ENCODE measurements at regions not wholly inside any gene's neighbourhood (a gene's known extent, or its start where the extent isn't known, plus 50 kb on each side); places are given as distances from the start of the nearest gene placed in this dataset.

- ATAC-seq (ENCODE audit: low read depth) (no peak), DNase-seq (no peak)
- no peaks in the 10 kb centered on the region for H3K27me3 Mint-ChIP-seq
- H3K4me1 Mint-ChIP-seq = no peaks in the 10 kb centered on the region
- no peak overlapping the region for H3K27ac Mint-ChIP-seq
- H3K9me3 Mint-ChIP-seq = no peaks in the 10 kb centered on the region
- H3K4me3 Mint-ChIP-seq = no peak overlapping the region
- POLR2A ChIA-PET = no interaction called here
- H3K36me3 Mint-ChIP-seq = no peaks in the 10 kb centered on the region
Measured at GRCh38 chr18:66838340-66838987, 234.6 kb upstream of the CDH19 start.

DNA sequence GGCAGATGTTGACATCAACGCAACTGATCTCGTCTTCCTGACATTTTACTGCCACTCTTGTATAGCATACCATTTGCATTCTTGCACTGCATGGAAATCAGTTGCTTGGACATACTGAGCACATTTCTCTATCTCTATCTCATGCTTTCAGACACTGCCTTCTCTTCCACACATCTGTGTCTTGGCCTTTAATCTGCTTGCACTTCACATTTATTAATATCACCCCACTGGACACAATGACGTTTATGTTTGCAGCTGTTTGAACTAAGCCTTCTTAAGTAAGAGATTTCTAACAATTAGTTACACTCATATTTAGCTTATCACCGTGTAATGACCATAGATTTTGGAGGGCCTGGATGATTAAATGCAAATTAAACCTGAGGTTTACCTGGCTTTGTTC, 229.8 kb upstream of the CDH19 start:
- POLR2A ChIA-PET = no interaction called here
- H3K9me3 Mint-ChIP-seq = peaks cover 2% of the 10 kb centered on the region
- H3K27me3 Mint-ChIP-seq = no peaks in the 10 kb centered on the region
- no peaks in the 10 kb centered on the region for H3K4me1 Mint-ChIP-seq
- H3K4me3 Mint-ChIP-seq = no peak overlapping the region
- DNase-seq (no peak), ATAC-seq (ENCODE audit: low read depth) (no peak)
- no peaks in the 10 kb centered on the region for H3K36me3 Mint-ChIP-seq
- H3K27ac Mint-ChIP-seq = no peak overlapping the region

GRCh38 chr18:66826211-66826610, 222.3 kb upstream of the CDH19 start:
- DNase-seq (no peak), ATAC-seq (ENCODE audit: low read depth) (no peak)
- H3K36me3 Mint-ChIP-seq = no peaks in the 10 kb centered on the region
- H3K9me3 Mint-ChIP-seq = peaks cover 3% of the 10 kb centered on the region
- no peak overlapping the region for H3K4me3 Mint-ChIP-seq
- H3K27me3 Mint-ChIP-seq = no peaks in the 10 kb centered on the region
- no peaks in the 10 kb centered on the region for H3K4me1 Mint-ChIP-seq
- POLR2A ChIA-PET = no interaction called here
- H3K27ac Mint-ChIP-seq = no peak overlapping the region

GRCh38 chr18:66825347-66825746, 221.5 kb upstream of the CDH19 start:
- ATAC-seq (ENCODE audit: low read depth) (no peak), DNase-seq (no peak)
- POLR2A ChIA-PET = no interaction called here
- Mint-ChIP-seq H3K9me3 (peaks cover 1% of the 10 kb centered on the region), H3K4me3 (no peak overlapping the region), H3K27ac (no peak overlapping the region), H3K36me3 (no peaks in the 10 kb centered on the region), H3K27me3 (no peaks in the 10 kb centered on the region), H3K4me1 (no peaks in the 10 kb centered on the region)

- Mint-ChIP-seq H3K27me3 (no peaks in the 10 kb centered on the region), H3K4me1 (no peaks in the 10 kb centered on the region), H3K4me3 (no peak overlapping the region), H3K27ac (no peak overlapping the region), H3K9me3 (no peaks in the 10 kb centered on the region), H3K36me3 (no peaks in the 10 kb centered on the region)
- DNase-seq (no peak), ATAC-seq (ENCODE audit: low read depth) (no peak)
- POLR2A ChIA-PET = no interaction called here
Measured at GRCh38 chr18:66819235-66819634, 215.3 kb upstream of the CDH19 start.

GRCh38 chr18:66813138-66813537, 209.2 kb upstream of the CDH19 start:
- POLR2A ChIA-PET = no interaction called here
- H3K27ac Mint-ChIP-seq = no peak overlapping the region
- no peaks in the 10 kb centered on the region for H3K4me1 Mint-ChIP-seq
- no peak overlapping the region for H3K4me3 Mint-ChIP-seq
- DNase-seq (no peak), ATAC-seq (ENCODE audit: low read depth) (no peak)
- no peaks in the 10 kb centered on the region for H3K36me3 Mint-ChIP-seq
- no peaks in the 10 kb centered on the region for H3K9me3 Mint-ChIP-seq
- no peaks in the 10 kb centered on the region for H3K27me3 Mint-ChIP-seq

DNA sequence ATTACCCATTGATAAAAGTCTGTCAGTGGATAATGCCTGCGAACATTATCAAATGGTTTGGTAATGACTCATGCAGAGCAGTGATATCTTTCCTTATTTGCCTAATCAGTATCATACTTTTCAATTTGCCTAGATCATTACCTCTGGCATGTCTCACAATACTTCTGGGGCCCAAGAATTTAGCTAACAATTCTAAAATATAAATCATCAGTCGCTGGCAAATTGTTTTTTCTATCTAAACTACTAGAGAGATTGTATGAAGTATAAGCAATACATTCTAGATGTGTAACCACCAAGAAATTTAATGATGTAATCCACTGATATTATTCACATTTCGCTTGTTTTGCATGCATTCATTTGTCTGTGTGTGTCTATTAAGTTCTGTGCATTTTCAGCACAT, 191.2 kb upstream of the CDH19 start:
- no peaks in the 10 kb centered on the region for H3K36me3 Mint-ChIP-seq
- ATAC-seq (ENCODE audit: low read depth) (no peak), DNase-seq (no peak)
- no peaks in the 10 kb centered on the region for H3K4me1 Mint-ChIP-seq
- POLR2A ChIA-PET = no interaction called here
- no peak overlapping the region for H3K4me3 Mint-ChIP-seq
- no peak overlapping the region for H3K27ac Mint-ChIP-seq
- no peaks in the 10 kb centered on the region for H3K9me3 Mint-ChIP-seq
- H3K27me3 Mint-ChIP-seq = no peaks in the 10 kb centered on the region

DNA sequence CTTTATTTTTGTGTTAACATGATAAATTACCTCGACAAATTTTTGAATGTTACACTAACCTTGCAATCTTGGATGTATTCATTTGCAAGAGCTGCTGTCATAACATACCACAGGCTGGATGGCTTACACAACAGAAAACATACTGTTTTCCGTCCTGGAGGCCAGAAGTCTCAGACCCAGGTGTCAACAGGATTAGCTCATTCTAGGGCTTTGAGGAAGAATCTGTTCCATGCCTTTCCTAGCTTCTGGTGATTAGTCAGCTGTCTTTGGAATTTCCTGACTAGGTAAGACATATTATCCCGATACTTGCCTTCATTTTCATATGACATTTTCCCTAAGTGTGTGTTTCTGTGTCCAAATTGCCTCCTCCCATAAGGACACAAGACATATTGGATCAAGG, 188.6 kb upstream of the CDH19 start:
- POLR2A ChIA-PET = no interaction called here

DNA sequence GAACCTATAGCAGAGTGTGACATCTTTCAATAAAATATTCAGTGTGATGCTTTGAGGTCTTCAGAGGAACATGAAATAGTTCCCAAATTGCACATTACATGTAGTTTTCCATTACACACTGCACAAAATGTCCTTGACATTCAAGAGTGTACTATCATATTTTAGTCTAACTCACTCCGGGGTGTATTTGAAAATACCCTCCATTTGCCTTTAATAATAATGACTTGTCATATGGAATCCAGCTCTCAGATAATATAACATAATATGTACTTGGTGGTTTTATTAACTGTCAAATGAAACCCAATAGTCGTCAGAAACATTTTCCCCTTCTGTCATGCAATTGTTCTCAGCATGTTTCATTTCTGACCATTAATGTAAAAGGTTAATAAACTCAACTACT, 176.7 kb upstream of the CDH19 start:
- Mint-ChIP-seq H3K27ac (no peak overlapping the region), H3K9me3 (no peaks in the 10 kb centered on the region), H3K27me3 (no peaks in the 10 kb centered on the region), H3K36me3 (no peaks in the 10 kb centered on the region), H3K4me3 (no peak overlapping the region), H3K4me1 (no peaks in the 10 kb centered on the region)
- ATAC-seq (ENCODE audit: low read depth) (no peak), DNase-seq (no peak)
- POLR2A ChIA-PET = no interaction called here

More for the DNA sequence above, 188.6 kb upstream of the CDH19 start:
- Mint-ChIP-seq H3K27ac (no peak overlapping the region), H3K4me3 (no peak overlapping the region), H3K36me3 (no peaks in the 10 kb centered on the region), H3K4me1 (no peaks in the 10 kb centered on the region), H3K9me3 (peaks cover 2% of the 10 kb centered on the region), H3K27me3 (no peaks in the 10 kb centered on the region)
- ATAC-seq (ENCODE audit: low read depth) (no peak), DNase-seq (no peak)

- H3K4me3 Mint-ChIP-seq = no peak overlapping the region
- DNase-seq = no peak
Measured at GRCh38 chr18:66778048-66778447, 174.2 kb upstream of the CDH19 start.

DNA sequence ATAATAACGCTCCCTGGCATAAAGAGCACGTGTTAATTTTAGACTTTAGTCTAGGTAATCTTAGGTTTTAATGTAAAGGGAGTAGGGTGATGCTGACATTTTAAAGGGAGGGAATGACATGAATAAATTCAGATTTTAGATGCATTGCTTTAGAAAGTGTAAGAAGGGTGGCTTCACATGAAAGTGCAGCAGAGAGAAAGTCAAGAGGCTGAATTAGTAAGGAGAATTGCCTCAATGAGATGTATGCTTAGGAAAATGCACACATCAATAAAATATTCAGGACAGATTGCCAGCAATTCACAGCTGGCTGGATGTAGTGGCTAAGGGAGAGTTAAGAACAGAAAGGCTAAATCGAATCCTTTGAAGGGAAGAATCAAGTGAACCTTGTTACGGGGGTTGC, 165.5 kb upstream of the CDH19 start:
- H3K36me3 Mint-ChIP-seq = no peaks in the 10 kb centered on the region
- H3K27me3 Mint-ChIP-seq = no peaks in the 10 kb centered on the region
- H3K9me3 Mint-ChIP-seq = no peaks in the 10 kb centered on the region
- no peak for DNase-seq
- ATAC-seq (ENCODE audit: low read depth) = no peak
- no peak overlapping the region for H3K4me3 Mint-ChIP-seq
- POLR2A ChIA-PET = no interaction called here
- no peak overlapping the region for H3K27ac Mint-ChIP-seq
- H3K4me1 Mint-ChIP-seq = no peaks in the 10 kb centered on the region

More at GRCh38 chr18:66778048-66778447, 174.2 kb upstream of the CDH19 start:
- H3K4me1 Mint-ChIP-seq = no peaks in the 10 kb centered on the region
- no peak overlapping the region for H3K27ac Mint-ChIP-seq
- no peak for ATAC-seq (ENCODE audit: low read depth)
- no peaks in the 10 kb centered on the region for H3K27me3 Mint-ChIP-seq
- H3K36me3 Mint-ChIP-seq = no peaks in the 10 kb centered on the region
- POLR2A ChIA-PET = no interaction called here
- no peaks in the 10 kb centered on the region for H3K9me3 Mint-ChIP-seq

DNA sequence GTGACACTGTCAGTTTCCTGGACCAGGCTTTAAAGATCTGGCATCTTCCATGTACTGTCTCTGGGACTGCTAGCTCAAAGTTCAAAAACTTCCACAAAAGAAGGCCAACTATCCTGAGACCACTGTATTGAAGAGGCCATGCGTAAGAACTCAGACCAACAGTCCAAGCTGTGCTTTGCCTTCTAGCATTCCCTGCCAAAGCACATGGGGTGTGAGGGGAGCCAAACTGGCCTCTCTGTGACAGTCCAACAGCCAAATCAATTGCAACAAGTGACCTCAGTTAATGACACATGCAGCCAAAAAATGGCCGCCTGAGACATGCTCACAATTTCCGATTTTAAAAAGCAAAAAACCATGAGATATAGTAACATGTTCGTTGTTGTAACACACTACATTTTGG, 160.3 kb upstream of the CDH19 start:
- Mint-ChIP-seq H3K27me3 (no peaks in the 10 kb centered on the region), H3K27ac (no peak overlapping the region), H3K4me1 (no peaks in the 10 kb centered on the region), H3K4me3 (no peak overlapping the region), H3K9me3 (no peaks in the 10 kb centered on the region), H3K36me3 (no peaks in the 10 kb centered on the region)
- DNase-seq = no peak
- no peak for ATAC-seq (ENCODE audit: low read depth)
- POLR2A ChIA-PET = no interaction called here

DNA sequence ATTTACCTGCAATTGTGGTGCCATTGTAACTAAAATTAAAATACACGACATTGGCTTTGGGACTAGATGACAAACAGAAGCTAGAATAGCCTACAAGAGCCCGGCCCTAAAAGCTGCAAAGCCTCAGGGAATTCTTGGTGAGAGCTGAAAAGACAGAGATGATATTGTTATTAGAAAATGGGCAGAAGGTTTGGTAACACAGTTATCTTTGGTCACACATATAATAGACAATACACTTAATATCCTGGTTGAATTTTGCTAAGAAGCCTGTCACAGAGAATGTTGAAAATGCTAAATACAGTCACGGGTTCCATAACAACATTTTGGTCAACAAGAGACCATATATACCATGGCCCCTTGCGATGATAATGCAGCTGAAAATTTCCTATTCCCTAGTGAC, 157.3 kb upstream of the CDH19 start:
- no peaks in the 10 kb centered on the region for H3K27me3 Mint-ChIP-seq
- no peaks in the 10 kb centered on the region for H3K9me3 Mint-ChIP-seq
- DNase-seq (no peak), ATAC-seq (ENCODE audit: low read depth) (no peak)
- no peaks in the 10 kb centered on the region for H3K4me1 Mint-ChIP-seq
- H3K4me3 Mint-ChIP-seq = no peak overlapping the region
- H3K36me3 Mint-ChIP-seq = no peaks in the 10 kb centered on the region
- no peak overlapping the region for H3K27ac Mint-ChIP-seq
- POLR2A ChIA-PET = no interaction called here

DNA sequence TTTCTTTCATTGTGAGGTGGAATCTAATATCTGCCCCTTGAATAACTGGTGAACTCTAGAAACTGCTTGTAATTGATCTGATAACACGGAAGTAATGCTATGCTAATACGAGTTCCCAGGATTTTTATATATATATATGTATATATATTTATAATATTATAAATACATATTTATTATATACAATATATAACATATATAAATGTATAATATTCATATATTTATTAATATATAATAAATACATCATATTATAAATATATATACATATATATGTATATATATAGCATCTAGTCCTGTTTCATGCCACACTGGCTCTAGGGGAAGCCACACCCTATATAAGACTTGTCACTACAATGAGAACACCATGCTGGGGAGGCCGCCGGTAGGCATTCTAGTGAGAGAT, 156.7 kb upstream of the CDH19 start:
- H3K27me3 Mint-ChIP-seq = no peaks in the 10 kb centered on the region
- ATAC-seq (ENCODE audit: low read depth) (no peak), DNase-seq (no peak)
- H3K4me3 Mint-ChIP-seq = no peak overlapping the region
- H3K4me1 Mint-ChIP-seq = no peaks in the 10 kb centered on the region
- POLR2A ChIA-PET = no interaction called here
- H3K27ac Mint-ChIP-seq = no peak overlapping the region
- no peaks in the 10 kb centered on the region for H3K36me3 Mint-ChIP-seq
- no peaks in the 10 kb centered on the region for H3K9me3 Mint-ChIP-seq

All from activated naive CD8-positive, alpha-beta T cell treated with anti-CD3 and anti-CD28 coated beads, Interleukin-2, amount 10 ng/mL, durations not matched to agents 7 days and 5 days (primary cell).